Left cardiac atrium (tissue), 4 donors: ENCODE measurements at regions not wholly inside any gene's neighbourhood (a gene's known extent, or its start where the extent isn't known, plus 50 kb on each side); places are given as distances from the start of the nearest gene placed in this dataset.

Experiments
- ATAC-seq, 2 donors: fragments of 200-7000 bp; cut with Tn5 transposase; one replicate each; pipeline ENCODE4 v1.9.1; 2020; ENCODE audit warnings: mild to moderate bottlenecking in 2 of 2, moderate library complexity in 2 of 2
- DNase-seq: peaks from one replicate; pipeline ENCODE4 v3.0.0-alpha.2; 2020
- intact Hi-C, 2 donors: fragments of 100-400 bp; cut with DNase I; formaldehyde crosslinking; loops; one replicate each; pipeline versions ENCODE4 v1.14.1 to v1.15.1; 2022 to 2023
- donor health status: DM: no; HTN: yes; CAD: no.
- donor health status: DM: no; HTN: yes; CAD: no; lungs with severe emphysema.
- donor health status: DM: yes; HTN: yes; CAD: no.
- donor health status: Dilated cardiomyopathy.

GRCh38 chrX:88355252-88355651 is 391.8 kb upstream of the CPXCR1 start:
- DNase-seq (no peak), ATAC-seq (no peak)
- intact Hi-C loops, result no loop called here

- ATAC-seq (no peak), DNase-seq (no peak)
- intact Hi-C loops, result no loop called here
These were observed 380.7 kb upstream of the CPXCR1 start for GRCh38 chrX:88366314-88366713.

DNA sequence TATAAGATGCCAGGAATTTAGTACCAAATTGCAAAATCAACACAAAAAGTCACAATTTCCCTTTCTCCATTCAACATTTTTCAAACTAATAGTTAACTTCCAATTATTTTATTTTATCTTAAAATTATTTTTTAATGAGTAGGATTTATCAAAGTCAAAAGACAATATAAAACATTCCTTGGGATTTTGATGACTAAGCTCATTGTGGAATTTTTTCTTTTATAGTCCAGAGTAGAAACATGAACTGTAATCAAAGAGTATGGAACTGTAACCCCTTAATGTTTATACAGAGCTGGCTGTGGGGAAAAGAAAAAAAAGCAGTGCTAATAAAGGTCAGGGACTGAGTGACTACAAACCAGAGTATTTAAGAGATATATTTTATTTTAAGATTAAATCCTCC is 368.6 kb upstream of the CPXCR1 start:
- no peak for ATAC-seq
- no peak for DNase-seq
- intact Hi-C loops, result no loop called here

GRCh38 chrX:88397551-88397950 is 349.5 kb upstream of the CPXCR1 start:
- intact Hi-C loops, result no loop called here
- no peak for DNase-seq
- no peak for ATAC-seq

GRCh38 chrX:88416002-88416401 is 331.0 kb upstream of the CPXCR1 start:
- intact Hi-C loops, result no loop called here
- ATAC-seq, result no peak

GRCh38 chrX:88416965-88417364 is 330.1 kb upstream of the CPXCR1 start:
- ATAC-seq, result no peak
- intact Hi-C loops, result no loop called here
- no peak for DNase-seq

More at GRCh38 chrX:88416002-88416401, 331.0 kb upstream of the CPXCR1 start:
- DNase-seq, result no peak

- DNase-seq, result no peak
These were observed 323.0 kb upstream of the CPXCR1 start for GRCh38 chrX:88424071-88424470.

GRCh38 chrX:88424541-88424940 is 322.5 kb upstream of the CPXCR1 start:
- intact Hi-C loops, result no loop called here
- ATAC-seq (no peak), DNase-seq (no peak)

More at GRCh38 chrX:88424071-88424470, 323.0 kb upstream of the CPXCR1 start:
- intact Hi-C loops, result no loop called here
- ATAC-seq, result no peak

DNA sequence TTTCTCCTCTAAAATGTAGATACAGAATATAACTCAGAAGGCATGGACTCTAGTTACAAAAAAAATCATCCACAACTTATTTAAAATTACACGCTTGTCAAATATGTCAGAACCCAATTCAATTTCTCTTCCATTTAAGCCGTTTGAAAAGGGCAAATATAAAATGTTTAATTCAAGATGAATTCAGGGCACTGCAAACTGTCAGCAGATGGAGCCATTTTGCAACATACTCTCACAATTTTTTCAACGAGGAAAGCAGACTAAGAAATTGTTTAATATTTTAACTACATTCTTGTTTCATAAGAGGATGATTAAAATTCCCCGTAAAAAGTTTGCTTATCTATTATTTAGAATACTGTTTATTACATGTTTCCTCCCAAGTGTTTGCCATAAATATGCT is 321.3 kb upstream of the CPXCR1 start:
- no peak for DNase-seq
- intact Hi-C loops, result no loop called here
- ATAC-seq, result no peak

- DNase-seq, result no peak
- ATAC-seq, result no peak
- intact Hi-C loops, result no loop called here
These were observed 309.5 kb upstream of the CPXCR1 start for GRCh38 chrX:88437563-88437962.

- intact Hi-C loops, result no loop called here
- no peak for ATAC-seq
- no peak for DNase-seq
These were observed 308.8 kb upstream of the CPXCR1 start for GRCh38 chrX:88438209-88438608.

DNA sequence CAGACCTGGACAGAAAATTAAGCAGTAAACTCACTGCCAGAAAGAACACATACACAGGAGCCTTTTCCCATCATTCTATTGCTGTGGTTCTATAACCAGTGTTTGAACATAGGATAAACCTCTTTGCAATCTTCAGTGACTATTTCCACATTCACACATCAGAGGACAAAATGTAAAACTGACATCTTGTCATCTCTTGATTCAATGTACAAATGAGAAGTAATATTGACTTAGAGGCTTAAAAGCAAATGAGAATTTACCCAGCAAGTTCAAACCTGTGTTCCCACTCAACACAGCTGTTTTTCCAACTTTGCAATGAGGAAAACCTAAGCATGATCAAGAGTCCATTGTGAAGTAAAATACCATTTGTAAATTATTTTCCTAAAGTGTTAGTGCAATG is 307.1 kb upstream of the CPXCR1 start:
- ATAC-seq (no peak), DNase-seq (no peak)
- intact Hi-C loops, result no loop called here
